Embryonic facial prominence (tissue), 1 donor: ENCODE measurements at regions not wholly inside any gene's neighbourhood (a gene's known extent, or its start where the extent isn't known, plus 50 kb on each side); places are given as distances from the start of the nearest gene placed in this dataset.
"Not testable (repeated sequence)": the region's sequence is repeated elsewhere in the genome, so short reads cannot be mapped to it uniquely, and the experiment has no call there.

Source experiments
- DNase-seq: peaks from one replicate; pipeline ENCODE4 v3.0.0-alpha.2; 2016; ENCODE audit errors: extremely low spot score

DNA sequence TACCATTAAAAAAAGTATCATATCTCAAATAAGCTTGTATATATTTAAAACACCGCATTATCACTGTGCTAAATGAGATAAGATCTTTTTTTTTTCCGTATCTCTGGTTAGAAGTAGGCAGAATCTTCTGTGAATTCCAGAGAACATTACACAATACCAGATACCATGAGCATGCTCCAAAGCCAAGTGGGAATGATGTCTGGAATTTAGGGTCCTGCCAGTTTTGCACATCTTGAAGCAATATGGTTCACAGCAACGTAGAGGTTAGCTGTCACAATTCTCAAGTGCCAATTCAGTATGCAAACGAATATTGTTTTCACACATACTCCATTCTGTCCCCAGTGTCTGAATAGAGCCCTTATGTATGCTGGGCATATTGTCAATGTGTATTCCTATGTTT lies 127.5 kb upstream of the NEIL3 start:
- DNase-seq: no peak

DNA sequence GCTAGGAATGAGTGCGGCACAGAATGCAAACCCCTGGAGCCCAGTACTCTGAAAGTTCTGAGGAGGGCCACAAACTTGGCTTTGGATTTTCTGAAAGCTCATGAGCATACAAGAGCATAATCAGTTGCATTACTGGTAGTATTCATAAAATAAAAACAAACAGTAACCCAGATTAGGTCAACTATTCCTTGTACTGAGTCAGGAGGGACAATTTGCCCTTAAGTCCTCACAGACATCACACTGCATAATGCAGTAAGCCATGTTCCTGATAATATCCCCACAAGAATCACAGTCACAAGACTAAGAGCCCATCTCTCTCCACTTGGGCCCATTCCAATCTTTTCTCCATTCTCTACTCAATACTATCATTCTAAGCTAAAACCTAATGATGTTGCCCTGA lies 126.9 kb upstream of the NEIL3 start:
- DNase-seq: no peak

DNA sequence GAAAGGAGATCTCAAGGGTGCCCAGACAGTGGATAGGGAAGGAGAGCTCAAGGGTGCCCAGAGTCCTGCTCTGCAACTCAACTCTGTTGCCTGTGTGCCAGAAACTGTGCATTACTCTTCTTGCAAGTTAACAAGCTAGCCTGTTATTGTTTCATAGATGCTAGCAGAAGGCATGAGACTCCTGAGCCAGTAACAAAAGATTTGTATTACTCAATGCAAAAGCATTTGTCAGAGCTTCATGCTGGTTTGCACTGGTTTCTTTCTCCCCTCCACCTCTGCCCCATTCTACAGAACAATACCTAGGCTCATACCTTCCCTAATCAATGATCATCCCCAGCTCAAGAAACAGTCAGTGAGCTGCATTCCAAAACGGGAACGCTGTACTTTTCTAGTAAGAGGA lies 124.5 kb upstream of the NEIL3 start:
- DNase-seq: no peak

GRCh38 chr4:177185579-177185978 lies 124.1 kb upstream of the NEIL3 start:
- no peak for DNase-seq

- no peak for DNase-seq
Measured at GRCh38 chr4:177187371-177187770, 122.3 kb upstream of the NEIL3 start.

- no peak for DNase-seq
Measured at GRCh38 chr4:177190995-177191580, 118.6 kb upstream of the NEIL3 start.

GRCh38 chr4:177191586-177191985 lies 118.1 kb upstream of the NEIL3 start:
- DNase-seq: no peak

GRCh38 chr4:177191991-177192390 lies 117.7 kb upstream of the NEIL3 start:
- no peak for DNase-seq

DNA sequence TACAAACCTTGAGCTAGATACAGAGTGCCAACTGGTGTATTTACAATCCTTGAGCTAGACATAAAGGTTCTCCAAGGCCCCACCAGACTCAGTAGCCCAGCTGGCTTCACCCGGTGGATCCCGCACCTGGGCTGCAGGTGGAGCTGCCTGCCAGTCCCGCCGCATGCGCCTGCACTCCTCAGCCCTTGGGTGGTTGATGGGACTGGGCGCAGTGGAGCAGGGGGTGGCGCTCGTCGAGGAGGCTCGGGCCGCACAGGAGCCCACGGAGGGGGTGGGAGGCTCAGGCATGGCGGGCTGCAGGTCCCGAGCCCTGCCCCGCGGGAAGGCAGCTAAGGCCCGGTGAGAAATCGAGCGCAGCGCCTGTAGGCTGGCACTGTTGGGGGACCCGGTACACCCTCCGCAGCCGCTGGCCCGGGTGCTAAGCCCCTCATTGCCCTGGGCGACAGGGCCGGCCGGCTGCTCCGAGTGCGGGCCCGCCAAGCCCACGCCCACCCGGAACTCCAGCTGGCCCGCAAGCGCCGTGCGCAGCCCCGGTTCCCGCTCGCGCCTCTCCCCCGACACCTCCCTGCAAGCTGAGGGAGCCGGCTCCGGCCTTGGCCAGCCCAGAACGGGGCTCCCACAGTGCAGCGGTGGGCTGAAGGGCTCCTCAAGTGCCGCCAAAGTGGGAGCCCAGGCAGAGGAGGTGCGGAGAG lies 116.5 kb upstream of the NEIL3 start:
- DNase-seq: not testable (repeated sequence)

- no peak for DNase-seq
Measured at GRCh38 chr4:177194906-177195305, 114.8 kb upstream of the NEIL3 start.

DNA sequence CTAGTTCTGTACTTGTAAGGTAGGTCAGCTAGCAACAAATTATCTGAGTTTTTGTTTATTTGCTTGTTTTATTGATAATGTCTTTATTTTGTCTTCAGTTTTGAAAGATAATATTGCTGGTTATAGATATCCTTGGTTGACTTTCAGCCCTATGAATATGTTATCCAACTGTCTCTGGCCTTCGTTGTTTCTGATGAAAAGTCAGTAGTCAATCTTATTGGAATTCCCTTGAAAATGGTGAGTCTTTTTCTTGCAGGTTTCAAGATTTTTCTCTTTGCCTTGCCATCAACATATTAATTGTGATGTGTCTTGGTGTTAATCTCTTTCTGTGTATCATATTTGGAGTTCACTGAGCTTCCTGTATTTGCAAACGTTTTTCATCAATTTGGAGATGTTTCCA lies 113.1 kb upstream of the NEIL3 start:
- DNase-seq: no peak

DNA sequence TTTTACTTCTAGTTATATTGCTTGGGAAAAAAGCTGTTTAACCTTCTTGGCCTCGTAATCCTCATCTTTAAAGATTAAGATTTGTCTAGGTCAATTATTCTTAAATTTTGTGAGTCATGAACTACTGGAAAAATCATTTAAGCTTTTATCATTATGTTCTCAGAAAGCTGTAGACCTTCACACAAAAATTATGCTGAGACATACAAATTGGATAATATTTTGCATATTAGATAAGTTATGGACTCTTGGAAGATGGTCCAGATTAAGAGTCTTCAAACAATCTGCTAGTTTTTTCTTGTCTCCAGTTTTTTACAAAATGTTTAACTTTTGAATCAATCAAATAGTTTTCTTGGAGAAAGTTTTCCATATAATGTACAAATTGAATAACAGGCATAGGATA lies 108.1 kb upstream of the NEIL3 start:
- DNase-seq: no peak

DNA sequence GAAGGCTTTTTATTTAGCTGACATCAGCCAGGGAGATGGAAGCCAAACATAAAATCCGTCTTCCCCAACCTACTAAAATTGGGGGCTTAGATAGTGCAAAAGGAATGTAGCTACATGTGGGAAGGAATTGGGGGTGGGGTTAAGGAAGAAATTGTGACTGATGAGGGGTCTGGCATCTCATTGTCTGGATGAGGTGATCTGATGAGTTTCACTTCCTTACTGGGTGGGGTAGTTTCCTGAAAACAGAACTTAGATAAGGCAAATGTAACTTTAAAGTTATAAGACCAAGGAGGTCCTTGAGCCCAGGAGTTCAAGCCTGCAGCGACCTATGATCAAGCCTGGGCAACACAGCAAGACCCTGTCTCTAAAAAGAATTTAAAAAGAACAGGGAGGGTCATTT lies 105.5 kb upstream of the NEIL3 start:
- no peak for DNase-seq

DNA sequence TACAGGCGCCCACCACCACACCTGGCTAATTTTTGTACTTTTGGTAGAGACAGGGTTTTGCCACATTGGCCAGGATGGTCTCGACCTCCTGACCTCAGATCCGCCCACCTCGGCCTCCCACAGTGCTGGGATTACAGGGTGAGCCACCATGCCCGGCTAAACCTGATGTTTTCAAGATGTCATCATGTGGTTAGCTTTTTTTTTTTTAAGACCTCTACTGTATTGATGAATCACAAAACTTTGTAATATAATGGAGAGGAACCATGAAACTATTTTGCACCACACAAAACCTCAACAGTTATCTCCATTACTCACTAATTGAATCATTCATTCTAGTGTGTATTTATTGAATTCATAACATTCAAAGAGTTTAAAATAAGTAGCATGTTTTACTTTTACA lies 94.7 kb upstream of the NEIL3 start:
- no peak for DNase-seq

GRCh38 chr4:177220376-177220775 lies 89.3 kb upstream of the NEIL3 start:
- no peak for DNase-seq

- DNase-seq: no peak
Measured at GRCh38 chr4:177222781-177223180, 86.9 kb upstream of the NEIL3 start.

DNA sequence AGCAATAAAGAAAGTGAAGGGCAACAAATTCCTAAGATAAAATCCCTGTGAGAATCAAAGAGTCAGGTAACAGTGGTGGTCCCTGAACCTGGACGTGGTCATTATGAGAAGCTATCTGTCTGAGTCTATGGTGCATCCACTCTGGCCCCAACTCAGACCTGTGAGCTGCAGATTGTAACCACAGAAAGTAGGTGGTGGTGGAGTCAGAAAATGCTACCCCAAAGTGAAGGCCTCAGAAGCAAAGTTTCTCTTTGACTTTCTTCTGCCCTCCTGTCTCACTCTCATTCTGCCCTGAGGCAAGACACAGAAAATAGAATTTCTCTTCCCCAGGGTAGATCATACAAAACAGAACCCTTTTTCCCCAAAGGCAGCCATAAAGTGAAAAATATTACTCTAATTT lies 84.1 kb upstream of the NEIL3 start:
- DNase-seq: no peak

GRCh38 chr4:177227636-177228035 lies 82.0 kb upstream of the NEIL3 start:
- DNase-seq: no peak

GRCh38 chr4:177228599-177228998 lies 81.1 kb upstream of the NEIL3 start:
- no peak for DNase-seq

GRCh38 chr4:177229331-177229730 lies 80.3 kb upstream of the NEIL3 start:
- DNase-seq: no peak

DNA sequence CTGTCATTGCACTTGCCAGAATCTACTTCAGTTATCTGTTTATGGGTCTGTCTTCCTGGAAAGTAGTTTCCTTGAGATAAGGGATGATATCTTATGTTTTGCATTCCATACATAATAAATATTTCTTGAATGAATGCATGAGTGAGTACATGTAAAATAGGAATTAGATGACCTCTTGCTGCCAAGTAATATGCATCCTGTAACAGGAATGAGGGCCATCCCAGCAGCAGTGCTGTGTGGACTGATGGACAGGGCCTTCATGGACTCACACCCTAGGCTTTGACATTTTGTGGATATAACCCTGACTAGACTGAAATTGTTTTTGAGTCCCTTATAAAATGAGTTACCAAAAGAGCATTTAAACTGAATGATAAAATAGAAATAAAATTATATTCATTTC lies 77.2 kb upstream of the NEIL3 start:
- DNase-seq: no peak

- no peak for DNase-seq
Measured at GRCh38 chr4:177235026-177235425, 74.6 kb upstream of the NEIL3 start.

DNA sequence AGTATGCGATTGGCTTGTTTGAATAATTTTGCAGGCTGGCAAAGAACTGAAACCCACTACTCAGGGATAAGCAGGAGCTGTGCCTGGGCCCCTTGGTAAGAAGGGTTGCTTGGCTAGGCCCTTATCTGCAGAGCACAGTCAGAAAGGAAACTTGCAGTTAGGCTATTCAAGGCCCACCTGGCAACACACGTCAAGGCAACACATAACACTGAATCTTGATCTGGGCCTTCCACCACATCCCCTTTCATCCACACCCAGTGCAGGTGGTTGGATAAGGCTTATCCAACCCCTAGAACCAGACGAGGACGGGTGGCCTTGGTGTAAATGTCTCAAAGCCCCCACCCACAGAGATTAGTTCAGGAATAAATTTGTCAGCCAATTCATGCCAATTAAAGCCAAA lies 72.8 kb upstream of the NEIL3 start:
- no peak for DNase-seq

DNA sequence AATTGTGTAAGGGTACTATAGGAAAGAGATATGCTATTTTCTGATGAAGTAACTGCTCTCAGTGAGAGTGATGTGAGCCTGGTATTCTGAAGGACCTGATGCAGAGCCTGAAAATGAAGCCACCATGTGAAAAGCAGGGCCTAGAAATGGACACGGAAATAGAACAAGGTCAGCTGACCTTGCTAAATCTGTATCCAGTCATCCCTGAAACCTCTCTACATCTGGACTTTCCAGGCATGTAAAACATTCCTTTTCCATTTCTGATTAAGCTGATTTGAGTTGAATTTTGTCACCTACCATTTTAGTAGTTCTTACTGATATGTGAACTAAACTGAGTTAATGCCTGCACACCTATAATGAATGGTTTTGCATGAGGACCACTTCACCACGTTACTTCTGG lies 72.4 kb upstream of the NEIL3 start:
- no peak for DNase-seq
